GM23338 (cell line): ENCODE measurements at regions not wholly inside any gene's neighbourhood (a gene's known extent, or its start where the extent isn't known, plus 50 kb on each side); places are given as distances from the start of the nearest gene placed in this dataset.

Source experiments
- ATAC-seq: fragments of 200-7000 bp; cut with Tn5 transposase; 3 replicates; pipeline ENCODE4 v1.9.1; 2020
- DNase-seq: peaks from one replicate; pipeline ENCODE4 v3.0.0-alpha.2; 2015; ENCODE audit warnings: low spot score
- H2AFZ ChIP-seq: fragments of 200-600 bp; sonication (generic); 2 replicates; pipeline ENCODE4 v1.8.0; 2016; ENCODE audit warnings: antibody characterized with exemption, mild to moderate bottlenecking, moderate library complexity
- H3F3A ChIP-seq: fragments of 200-600 bp; sonication (generic); replicated peaks from 2 replicates; pipeline ENCODE4 v1.8.0; 2017; ENCODE audit warnings: antibody characterized with exemption, mixed run types, low read depth
- H3K27ac ChIP-seq: fragments of 200-600 bp; sonication (generic); 2 replicates; pipeline ENCODE4 v1.6.1; 2016; ENCODE audit warnings: low read depth
- H3K27me3 ChIP-seq: fragments of 200-600 bp; sonication (generic); 2 replicates; pipeline ENCODE4 v1.8.0; 2016; ENCODE audit warnings: mild to moderate bottlenecking, mixed run types, moderate library complexity; ENCODE audit not compliant: insufficient read depth
- H3K36me3 ChIP-seq: fragments of 200-600 bp; sonication (generic); 2 replicates; pipeline ENCODE4 v1.8.0; 2016; ENCODE audit warnings: mild to moderate bottlenecking; ENCODE audit not compliant: insufficient read depth
- H3K4me1 ChIP-seq: fragments of 200-600 bp; sonication (generic); 2 replicates; pipeline ENCODE4 v1.8.0; 2016; ENCODE audit warnings: mild to moderate bottlenecking, moderate library complexity; ENCODE audit not compliant: insufficient read depth
- H3K4me2 ChIP-seq: fragments of 200-600 bp; sonication (generic); 2 replicates; pipeline ENCODE4 v1.7.1; 2017; ENCODE audit warnings: mixed run types
- H3K4me3 ChIP-seq: fragments of 200-600 bp; sonication (generic); 2 replicates; pipeline ENCODE4 v1.6.1; 2016; ENCODE audit warnings: mixed run types
- H3K79me2 ChIP-seq: fragments of 200-600 bp; sonication (generic); replicated peaks from 2 replicates; pipeline ENCODE4 v1.8.0; 2017; ENCODE audit warnings: mild to moderate bottlenecking; ENCODE audit not compliant: insufficient read depth
- H3K9me2 ChIP-seq: fragments of 200-600 bp; sonication (generic); 2 replicates; pipeline ENCODE4 v1.8.0; 2017; ENCODE audit not compliant: insufficient read depth
- H4K20me1 ChIP-seq: fragments of 200-600 bp; sonication (generic); replicated peaks from 2 replicates; pipeline ENCODE4 v1.8.0; 2017; ENCODE audit warnings: mild to moderate bottlenecking; ENCODE audit not compliant: insufficient read depth
- H3K27ac Mint-ChIP-seq: 2 replicates; pipeline ENCODE4 v1.8.0; 2020; ENCODE audit warnings: inconsistent platforms, mild to moderate bottlenecking, moderate library complexity, mixed read lengths
- H3K27me3 Mint-ChIP-seq: 3 replicates; pipeline ENCODE4 v1.8.0; 2022; ENCODE audit warnings: low read depth, mild to moderate bottlenecking, moderate library complexity, mixed read lengths, inconsistent platforms; ENCODE audit not compliant: insufficient read depth, poor library complexity
- H3K36me3 Mint-ChIP-seq: 3 replicates; pipeline ENCODE4 v1.8.0; 2021; ENCODE audit warnings: low read depth, mild to moderate bottlenecking, inconsistent platforms, moderate library complexity, mixed read lengths
- H3K4me1 Mint-ChIP-seq: 3 replicates; pipeline ENCODE4 v1.8.0; 2020; ENCODE audit warnings: mild to moderate bottlenecking, inconsistent platforms, mixed read lengths
- H3K4me3 Mint-ChIP-seq: 3 replicates; pipeline ENCODE4 v1.8.0; 2021; ENCODE audit warnings: moderate library complexity, mild to moderate bottlenecking, inconsistent platforms, mixed read lengths
- H3K9me3 Mint-ChIP-seq: 3 replicates; pipeline ENCODE4 v1.8.0; 2020; ENCODE audit warnings: moderate library complexity, mild to moderate bottlenecking, inconsistent platforms, mixed read lengths
- CREB1 ChIP-seq: fragments of 250-450 bp; sonication (Bioruptor Pico); IDR thresholded peaks from 2 replicates; pipeline ENCODE4 v1.5.0; 2020; ENCODE audit warnings: low read depth, mild to moderate bottlenecking, moderate library complexity
- EZH2 ChIP-seq: fragments of 200-600 bp; sonication (generic); IDR thresholded peaks from one replicate; pipeline ENCODE4 v1.8.0; 2017; ENCODE audit warnings: antibody characterized with exemption, mild to moderate bottlenecking, low read depth; ENCODE audit not compliant: unreplicated experiment
- EZH2phosphoT487 ChIP-seq: fragments of 200-600 bp; sonication (generic); IDR thresholded peaks from one replicate; pipeline ENCODE4 v1.8.1; 2018; ENCODE audit warnings: antibody characterized with exemption; ENCODE audit not compliant: unreplicated experiment
- JUNB ChIP-seq: IDR thresholded peaks from one replicate; pipeline ENCODE4 v1.6.1; 2016; ENCODE audit warnings: antibody characterized with exemption; ENCODE audit not compliant: unreplicated experiment
- NANOG ChIP-seq: IDR thresholded peaks from 2 replicates; pipeline ENCODE4 v1.6.1; 2016; ENCODE audit warnings: antibody characterized with exemption, borderline replicate concordance
- POLR2AphosphoS5 ChIP-seq: IDR thresholded peaks from 2 replicates; pipeline ENCODE4 v1.6.1; 2016; ENCODE audit warnings: antibody characterized with exemption, low read depth
- STAT1 ChIP-seq: IDR thresholded peaks from one replicate; pipeline ENCODE4 v1.6.1; 2016; ENCODE audit warnings: antibody characterized with exemption; ENCODE audit not compliant: unreplicated experiment
- ZNF114 ChIP-seq: fragments of 250-450 bp; sonication (Bioruptor Pico); IDR thresholded peaks from 2 replicates; pipeline ENCODE4 v1.5.0; 2020; ENCODE audit warnings: mild to moderate bottlenecking, moderate library complexity
- ZNF331 ChIP-seq: fragments of 250-450 bp; sonication (Bioruptor Pico); IDR thresholded peaks from 2 replicates; pipeline ENCODE4 v1.5.0; 2020; ENCODE audit warnings: low read depth, mild to moderate bottlenecking, moderate library complexity
- TF ChIP-seq, protein P1 (sequence below): IDR thresholded peaks from 2 replicates; pipeline ENCODE4 v1.6.1; 2016; ENCODE audit warnings: antibody characterized with exemption
- TF ChIP-seq, protein P2 (sequence below), 2 experiments: fragments of 200-600 bp in 1 of 2; sonication (generic) in 1 of 2; conservative IDR thresholded peaks; 2 replicates each; pipeline versions ENCODE4 v1.5.1 to v1.6.1; 2016 to 2017; ENCODE audit warnings: antibody characterized with exemption in 2 of 2, low read depth in 2 of 2, mild to moderate bottlenecking in 2 of 2, moderate library complexity in 1 of 2
- TF ChIP-seq, protein P3 (sequence below): IDR thresholded peaks from one replicate; pipeline ENCODE4 v1.6.1; 2018; ENCODE audit warnings: antibody characterized with exemption; ENCODE audit not compliant: unreplicated experiment

DNA sequence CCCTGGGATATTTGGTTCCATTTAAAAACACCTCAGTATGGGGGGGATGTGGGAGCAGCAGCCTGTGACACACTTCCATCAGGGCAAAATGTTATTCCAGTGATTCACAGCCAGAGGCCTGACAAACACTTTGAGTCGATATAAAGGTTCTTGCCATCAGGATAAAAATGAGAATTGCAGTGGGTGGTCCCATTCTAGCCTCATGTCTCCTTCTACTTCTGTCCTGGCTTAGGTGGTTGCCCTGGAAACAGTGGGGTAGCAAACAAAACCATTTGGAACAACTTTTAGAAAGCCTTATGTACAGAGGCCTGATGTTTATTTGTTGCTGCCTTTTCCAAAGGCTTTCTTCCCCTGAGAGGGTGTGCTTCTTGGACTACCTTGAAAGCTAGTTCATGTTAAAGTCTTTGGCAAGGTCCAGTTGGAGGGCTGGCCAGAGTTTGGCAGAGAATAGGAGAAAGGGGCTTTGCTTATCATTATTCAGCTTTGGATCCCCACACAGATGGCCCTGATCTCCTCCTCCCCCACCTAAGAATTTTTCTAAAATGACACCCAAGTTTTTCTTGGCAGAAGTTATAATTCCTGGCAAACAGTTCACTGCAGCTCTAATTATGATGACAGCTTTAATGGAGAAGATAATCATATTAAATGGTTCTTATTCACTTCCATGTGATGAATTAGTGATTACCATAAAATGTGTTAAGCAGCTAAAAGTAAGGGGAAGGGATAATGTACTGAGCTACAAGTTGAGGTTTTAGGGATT is 84.2 kb upstream of the ZNF280D start:
- Histone ChIP-seq H3K4me1 (no peaks in the 10 kb centered on the region), H4K20me1 (no peaks in the 10 kb centered on the region), H3K36me3 (no peaks in the 10 kb centered on the region), H3K79me2 (no peaks in the 10 kb centered on the region), H3F3A (no peaks in the 10 kb centered on the region), H3K27ac (no peak overlapping the region), H3K4me3 (no peak overlapping the region), H2AFZ (no peak overlapping the region), H3K9me2 (no peaks in the 10 kb centered on the region), H3K27me3 (no peaks in the 10 kb centered on the region), H3K4me2 (no peak overlapping the region)
- H3K4me3 Mint-ChIP-seq, result no peak overlapping the region
- H3K4me1 Mint-ChIP-seq, result no peaks in the 10 kb centered on the region
- H3K9me3 Mint-ChIP-seq, result no peaks in the 10 kb centered on the region; the same call in 2 of the 3 replicates
- DNase-seq (peak; percentile 22), ATAC-seq (no peak)
- TF ChIP-seq POLR2AphosphoS5 (no peak), STAT1 (no peak), EZH2phosphoT487 (no peak), EZH2 (no peak), ZNF331 (CRISPR knock-in tag) (no peak), ZNF114 (CRISPR knock-in tag) (no peak), JUNB (no peak), NANOG (no peak)
- TF ChIP-seq, protein P1, sequence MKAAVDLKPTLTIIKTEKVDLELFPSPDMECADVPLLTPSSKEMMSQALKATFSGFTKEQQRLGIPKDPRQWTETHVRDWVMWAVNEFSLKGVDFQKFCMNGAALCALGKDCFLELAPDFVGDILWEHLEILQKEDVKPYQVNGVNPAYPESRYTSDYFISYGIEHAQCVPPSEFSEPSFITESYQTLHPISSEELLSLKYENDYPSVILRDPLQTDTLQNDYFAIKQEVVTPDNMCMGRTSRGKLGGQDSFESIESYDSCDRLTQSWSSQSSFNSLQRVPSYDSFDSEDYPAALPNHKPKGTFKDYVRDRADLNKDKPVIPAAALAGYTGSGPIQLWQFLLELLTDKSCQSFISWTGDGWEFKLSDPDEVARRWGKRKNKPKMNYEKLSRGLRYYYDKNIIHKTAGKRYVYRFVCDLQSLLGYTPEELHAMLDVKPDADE, result no peak
- TF ChIP-seq, protein P2, sequence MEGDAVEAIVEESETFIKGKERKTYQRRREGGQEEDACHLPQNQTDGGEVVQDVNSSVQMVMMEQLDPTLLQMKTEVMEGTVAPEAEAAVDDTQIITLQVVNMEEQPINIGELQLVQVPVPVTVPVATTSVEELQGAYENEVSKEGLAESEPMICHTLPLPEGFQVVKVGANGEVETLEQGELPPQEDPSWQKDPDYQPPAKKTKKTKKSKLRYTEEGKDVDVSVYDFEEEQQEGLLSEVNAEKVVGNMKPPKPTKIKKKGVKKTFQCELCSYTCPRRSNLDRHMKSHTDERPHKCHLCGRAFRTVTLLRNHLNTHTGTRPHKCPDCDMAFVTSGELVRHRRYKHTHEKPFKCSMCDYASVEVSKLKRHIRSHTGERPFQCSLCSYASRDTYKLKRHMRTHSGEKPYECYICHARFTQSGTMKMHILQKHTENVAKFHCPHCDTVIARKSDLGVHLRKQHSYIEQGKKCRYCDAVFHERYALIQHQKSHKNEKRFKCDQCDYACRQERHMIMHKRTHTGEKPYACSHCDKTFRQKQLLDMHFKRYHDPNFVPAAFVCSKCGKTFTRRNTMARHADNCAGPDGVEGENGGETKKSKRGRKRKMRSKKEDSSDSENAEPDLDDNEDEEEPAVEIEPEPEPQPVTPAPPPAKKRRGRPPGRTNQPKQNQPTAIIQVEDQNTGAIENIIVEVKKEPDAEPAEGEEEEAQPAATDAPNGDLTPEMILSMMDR (conservative IDR thresholded peaks at IDR 0.05; ENCODE audit: low read depth in 2 of 2), result no peak
- H3K36me3 Mint-ChIP-seq, result no peaks in the 10 kb centered on the region
- no peak overlapping the region for H3K27ac Mint-ChIP-seq
- H3K27me3 Mint-ChIP-seq, result no peaks in the 10 kb centered on the region

DNA sequence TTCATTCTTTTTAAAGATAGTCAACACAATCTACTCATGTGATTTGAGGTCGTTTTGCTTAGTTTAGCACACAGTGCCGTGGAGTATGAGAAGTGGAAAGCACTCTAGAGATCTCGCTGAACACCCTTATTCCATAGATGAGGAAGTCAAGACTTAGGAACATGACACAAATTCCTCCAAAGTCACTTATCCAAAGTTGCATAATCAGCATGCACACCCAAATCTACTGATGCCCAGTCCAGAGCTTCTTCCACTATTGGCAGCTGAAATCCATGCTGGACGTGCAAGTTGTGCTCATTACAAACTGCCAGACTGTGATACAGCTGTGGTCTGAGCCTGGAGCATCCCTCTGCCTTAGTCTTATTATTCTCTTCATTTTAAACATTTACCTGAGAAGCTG is 83.5 kb upstream of the ZNF280D start:
- Histone ChIP-seq H4K20me1 (no peaks in the 10 kb centered on the region), H3K4me3 (no peak overlapping the region), H3K27ac (no peak overlapping the region), H3K4me1 (no peaks in the 10 kb centered on the region), H3K9me2 (no peaks in the 10 kb centered on the region), H3K27me3 (no peaks in the 10 kb centered on the region), H2AFZ (no peak overlapping the region), H3K79me2 (no peaks in the 10 kb centered on the region), H3F3A (no peaks in the 10 kb centered on the region), H3K36me3 (no peaks in the 10 kb centered on the region), H3K4me2 (no peak overlapping the region)
- Mint-ChIP-seq H3K4me1 (no peaks in the 10 kb centered on the region), H3K4me3 (no peak overlapping the region), H3K27me3 (no peaks in the 10 kb centered on the region), H3K9me3 (no peaks in the 10 kb centered on the region; the same call in 2 of the 3 replicates), H3K36me3 (no peaks in the 10 kb centered on the region), H3K27ac (no peak overlapping the region)
- DNase-seq, result no peak
- ATAC-seq, result no peak
- TF ChIP-seq, protein P1, result no peak
- TF ChIP-seq, protein P2 (conservative IDR thresholded peaks at IDR 0.05; ENCODE audit: low read depth in 2 of 2), result no peak
- TF ChIP-seq CREB1 (CRISPR knock-in tag) (no peak), JUNB (no peak), NANOG (no peak), ZNF331 (CRISPR knock-in tag) (no peak), ZNF114 (CRISPR knock-in tag) (no peak)
- TF ChIP-seq, protein P3, sequence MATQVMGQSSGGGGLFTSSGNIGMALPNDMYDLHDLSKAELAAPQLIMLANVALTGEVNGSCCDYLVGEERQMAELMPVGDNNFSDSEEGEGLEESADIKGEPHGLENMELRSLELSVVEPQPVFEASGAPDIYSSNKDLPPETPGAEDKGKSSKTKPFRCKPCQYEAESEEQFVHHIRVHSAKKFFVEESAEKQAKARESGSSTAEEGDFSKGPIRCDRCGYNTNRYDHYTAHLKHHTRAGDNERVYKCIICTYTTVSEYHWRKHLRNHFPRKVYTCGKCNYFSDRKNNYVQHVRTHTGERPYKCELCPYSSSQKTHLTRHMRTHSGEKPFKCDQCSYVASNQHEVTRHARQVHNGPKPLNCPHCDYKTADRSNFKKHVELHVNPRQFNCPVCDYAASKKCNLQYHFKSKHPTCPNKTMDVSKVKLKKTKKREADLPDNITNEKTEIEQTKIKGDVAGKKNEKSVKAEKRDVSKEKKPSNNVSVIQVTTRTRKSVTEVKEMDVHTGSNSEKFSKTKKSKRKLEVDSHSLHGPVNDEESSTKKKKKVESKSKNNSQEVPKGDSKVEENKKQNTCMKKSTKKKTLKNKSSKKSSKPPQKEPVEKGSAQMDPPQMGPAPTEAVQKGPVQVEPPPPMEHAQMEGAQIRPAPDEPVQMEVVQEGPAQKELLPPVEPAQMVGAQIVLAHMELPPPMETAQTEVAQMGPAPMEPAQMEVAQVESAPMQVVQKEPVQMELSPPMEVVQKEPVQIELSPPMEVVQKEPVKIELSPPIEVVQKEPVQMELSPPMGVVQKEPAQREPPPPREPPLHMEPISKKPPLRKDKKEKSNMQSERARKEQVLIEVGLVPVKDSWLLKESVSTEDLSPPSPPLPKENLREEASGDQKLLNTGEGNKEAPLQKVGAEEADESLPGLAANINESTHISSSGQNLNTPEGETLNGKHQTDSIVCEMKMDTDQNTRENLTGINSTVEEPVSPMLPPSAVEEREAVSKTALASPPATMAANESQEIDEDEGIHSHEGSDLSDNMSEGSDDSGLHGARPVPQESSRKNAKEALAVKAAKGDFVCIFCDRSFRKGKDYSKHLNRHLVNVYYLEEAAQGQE, result no peak
